ENCODE measurements at regions not wholly inside any gene's neighbourhood (a gene's known extent, or its start where the extent isn't known, plus 50 kb on each side); places are given as distances from the start of the nearest gene placed in this dataset.

- POLR2A ChIA-PET, result no interaction called here
- H3K27ac Mint-ChIP-seq (ENCODE audit: unreplicated experiment), result no peak overlapping the region
- H3K9me3 ChIP-seq, result no peaks in the 10 kb centered on the region
- no peak overlapping the region for H3K4me3 ChIP-seq (ENCODE audit: low read depth, low read length)
- H3K36me3 Mint-ChIP-seq (ENCODE audit: insufficient read depth, unreplicated experiment), result no peaks in the 10 kb centered on the region
- no peaks in the 10 kb centered on the region for H3K4me1 Mint-ChIP-seq (ENCODE audit: low read depth, unreplicated experiment)
- H3K27me3 ChIP-seq (replicated peaks; ENCODE audit: control insufficient read depth, insufficient read depth, low read length), result no peaks in the 10 kb centered on the region
- BruUV-seq (replicated peaks), result no TSS peak
- H3K36me3 ChIP-seq (ENCODE audit: control insufficient read depth, insufficient read depth, low read length), result no peaks in the 10 kb centered on the region
- no peaks in the 10 kb centered on the region for H3K4me1 ChIP-seq
- H3K9me3 Mint-ChIP-seq (ENCODE audit: unreplicated experiment), result no peaks in the 10 kb centered on the region
- no peak overlapping the region for H3K4me3 Mint-ChIP-seq (ENCODE audit: unreplicated experiment)
- DNase-seq, result no peak
- TF ChIP-seq CTCF (IDR thresholded peaks at IDR 0.05; ENCODE audit: insufficient read depth in 1 of 2, low read depth in 1 of 2, low read length in 1 of 2, severe bottlenecking in 1 of 2, unreplicated experiment in 1 of 2), result no peak
- CTCF ChIA-PET, result no interaction called here
- H3K27me3 Mint-ChIP-seq (ENCODE audit: insufficient read depth, unreplicated experiment), result peaks cover 19% of the 10 kb centered on the region
- intact Hi-C loops (cut with micrococcal nuclease; ENCODE audit: unreplicated experiment), result no loop called here
Observed at GRCh38 chr2:228774548-228774947, 496.5 kb downstream of the PID1 start.

DNA sequence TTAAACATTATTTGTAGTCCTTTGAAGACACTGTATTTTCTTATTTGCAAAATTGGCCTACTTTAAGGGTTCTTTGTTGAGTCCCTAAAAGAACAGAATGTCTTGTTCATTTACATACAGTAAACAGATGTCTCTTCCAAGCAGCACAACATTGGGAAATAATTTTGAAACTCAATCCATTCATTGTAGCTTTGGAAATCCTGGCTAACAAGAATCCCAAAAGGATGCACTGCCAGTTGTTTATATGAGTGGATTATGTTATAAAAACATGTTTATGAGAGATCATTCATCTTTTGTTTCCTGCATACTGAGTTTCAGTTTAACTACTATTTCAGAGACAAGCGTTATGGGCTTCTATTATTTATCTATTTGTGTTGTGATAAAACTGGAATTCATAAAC is 499.3 kb downstream of the PID1 start:
- H3K4me3 ChIP-seq (ENCODE audit: low read depth, low read length), result no peak overlapping the region
- POLR2A ChIA-PET, result no interaction called here
- no peaks in the 10 kb centered on the region for H3K4me1 ChIP-seq
- Mint-ChIP-seq H3K27ac (ENCODE audit: unreplicated experiment) (no peak overlapping the region), H3K36me3 (ENCODE audit: insufficient read depth, unreplicated experiment) (no peaks in the 10 kb centered on the region), H3K9me3 (ENCODE audit: unreplicated experiment) (no peaks in the 10 kb centered on the region), H3K4me3 (ENCODE audit: unreplicated experiment) (no peak overlapping the region), H3K27me3 (ENCODE audit: insufficient read depth, unreplicated experiment) (peaks cover 12% of the 10 kb centered on the region), H3K4me1 (ENCODE audit: low read depth, unreplicated experiment) (no peaks in the 10 kb centered on the region)
- BruUV-seq (replicated peaks), result no TSS peak
- intact Hi-C loops (cut with micrococcal nuclease; ENCODE audit: unreplicated experiment), result no loop called here
- CTCF ChIA-PET, result no interaction called here
- no peak for DNase-seq
- no peaks in the 10 kb centered on the region for H3K9me3 ChIP-seq
- no peaks in the 10 kb centered on the region for H3K27me3 ChIP-seq (replicated peaks; ENCODE audit: control insufficient read depth, insufficient read depth, low read length)
- no peaks in the 10 kb centered on the region for H3K36me3 ChIP-seq (ENCODE audit: control insufficient read depth, insufficient read depth, low read length)
- TF ChIP-seq CTCF (IDR thresholded peaks at IDR 0.05; ENCODE audit: insufficient read depth in 1 of 2, low read depth in 1 of 2, low read length in 1 of 2, severe bottlenecking in 1 of 2, unreplicated experiment in 1 of 2), result no peak

DNA sequence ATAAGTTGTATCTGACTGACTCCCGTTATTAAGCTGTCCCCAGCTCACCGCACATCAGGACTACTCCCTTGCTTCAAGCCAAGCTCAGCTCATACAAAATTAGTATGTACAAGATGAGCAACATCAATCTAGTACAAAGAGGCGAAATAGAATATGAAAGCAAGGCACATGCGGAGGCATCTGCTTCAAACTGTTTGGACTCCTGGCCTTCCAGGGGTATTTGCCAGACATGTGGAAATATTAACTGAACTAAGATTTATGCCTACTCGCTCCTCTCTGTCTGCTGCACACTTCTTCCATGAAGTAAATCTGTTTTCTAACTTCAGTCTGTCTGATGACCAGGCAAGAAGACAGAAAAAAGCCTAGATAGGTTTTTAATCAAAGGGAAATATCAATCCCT is 499.8 kb downstream of the PID1 start:
- H3K27me3 Mint-ChIP-seq (ENCODE audit: insufficient read depth, unreplicated experiment), result peaks cover 14% of the 10 kb centered on the region
- ChIA-PET CTCF (no interaction called here), POLR2A (no interaction called here)
- Histone ChIP-seq H3K4me3 (ENCODE audit: low read depth, low read length) (no peak overlapping the region), H3K4me1 (no peaks in the 10 kb centered on the region), H3K36me3 (ENCODE audit: control insufficient read depth, insufficient read depth, low read length) (no peaks in the 10 kb centered on the region), H3K27me3 (replicated peaks; ENCODE audit: control insufficient read depth, insufficient read depth, low read length) (no peaks in the 10 kb centered on the region), H3K9me3 (no peaks in the 10 kb centered on the region)
- DNase-seq, result no peak
- H3K36me3 Mint-ChIP-seq (ENCODE audit: insufficient read depth, unreplicated experiment), result no peaks in the 10 kb centered on the region
- intact Hi-C loops (cut with micrococcal nuclease; ENCODE audit: unreplicated experiment), result no loop called here
- no peak for TF ChIP-seq CTCF (IDR thresholded peaks at IDR 0.05; ENCODE audit: insufficient read depth in 1 of 2, low read depth in 1 of 2, low read length in 1 of 2, severe bottlenecking in 1 of 2, unreplicated experiment in 1 of 2)
- no peak overlapping the region for H3K27ac Mint-ChIP-seq (ENCODE audit: unreplicated experiment)
- no peaks in the 10 kb centered on the region for H3K4me1 Mint-ChIP-seq (ENCODE audit: low read depth, unreplicated experiment)
- H3K9me3 Mint-ChIP-seq (ENCODE audit: unreplicated experiment), result no peaks in the 10 kb centered on the region
- BruUV-seq (replicated peaks), result no TSS peak
- H3K4me3 Mint-ChIP-seq (ENCODE audit: unreplicated experiment), result no peak overlapping the region

Data from Caco-2 (cell line).